ENCODE measurements at regions not wholly inside any gene's neighbourhood (a gene's known extent, or its start where the extent isn't known, plus 50 kb on each side); places are given as distances from the start of the nearest gene placed in this dataset.

DNA sequence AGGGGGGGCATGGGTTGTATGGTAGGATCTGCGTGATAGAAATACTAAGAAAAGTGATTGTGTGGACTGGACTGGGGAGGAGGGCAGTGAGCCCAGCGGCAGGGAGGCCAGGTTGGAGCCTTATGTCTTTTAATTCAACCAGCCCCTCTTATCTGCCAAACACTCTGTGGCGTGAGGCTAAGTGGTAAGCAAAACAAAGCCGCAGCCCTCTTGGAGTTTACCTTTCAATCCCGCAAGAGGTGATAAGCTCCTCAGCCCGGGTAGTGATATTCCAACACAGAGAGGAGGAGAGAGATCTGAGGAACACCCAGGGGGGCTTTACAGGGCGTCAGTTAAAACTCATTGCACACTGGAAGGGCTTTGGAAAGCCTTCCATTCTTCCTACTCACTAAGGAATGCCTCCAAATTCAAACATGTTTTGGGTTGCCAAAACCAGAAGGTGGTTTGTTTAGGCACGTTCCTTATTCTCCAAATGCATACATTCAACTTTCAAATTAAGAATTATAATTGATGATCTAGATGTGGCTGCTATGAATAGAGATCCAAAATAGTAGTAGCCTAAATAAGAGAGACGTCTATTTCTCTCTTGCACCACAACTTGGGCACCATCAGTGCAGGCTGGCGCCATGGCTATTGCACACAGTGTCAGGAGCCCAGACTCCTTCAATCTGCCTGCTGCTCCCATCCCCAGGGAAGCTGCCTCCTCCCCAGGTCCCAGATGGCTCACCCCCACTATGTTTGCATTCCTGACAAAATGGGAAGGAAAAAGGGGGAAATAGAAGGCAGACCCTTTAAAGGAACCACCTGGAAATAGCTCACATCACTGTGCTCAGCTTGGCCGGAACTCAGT lies 75.1 kb upstream of the FSTL4 start:
- TF ChIP-seq, protein P1, sequence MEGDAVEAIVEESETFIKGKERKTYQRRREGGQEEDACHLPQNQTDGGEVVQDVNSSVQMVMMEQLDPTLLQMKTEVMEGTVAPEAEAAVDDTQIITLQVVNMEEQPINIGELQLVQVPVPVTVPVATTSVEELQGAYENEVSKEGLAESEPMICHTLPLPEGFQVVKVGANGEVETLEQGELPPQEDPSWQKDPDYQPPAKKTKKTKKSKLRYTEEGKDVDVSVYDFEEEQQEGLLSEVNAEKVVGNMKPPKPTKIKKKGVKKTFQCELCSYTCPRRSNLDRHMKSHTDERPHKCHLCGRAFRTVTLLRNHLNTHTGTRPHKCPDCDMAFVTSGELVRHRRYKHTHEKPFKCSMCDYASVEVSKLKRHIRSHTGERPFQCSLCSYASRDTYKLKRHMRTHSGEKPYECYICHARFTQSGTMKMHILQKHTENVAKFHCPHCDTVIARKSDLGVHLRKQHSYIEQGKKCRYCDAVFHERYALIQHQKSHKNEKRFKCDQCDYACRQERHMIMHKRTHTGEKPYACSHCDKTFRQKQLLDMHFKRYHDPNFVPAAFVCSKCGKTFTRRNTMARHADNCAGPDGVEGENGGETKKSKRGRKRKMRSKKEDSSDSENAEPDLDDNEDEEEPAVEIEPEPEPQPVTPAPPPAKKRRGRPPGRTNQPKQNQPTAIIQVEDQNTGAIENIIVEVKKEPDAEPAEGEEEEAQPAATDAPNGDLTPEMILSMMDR (IDR thresholded peaks at IDR 0.05; ENCODE audit: control extremely low read depth, extremely low read depth, low read depth, missing control alignments): no peak
- POLR2A ChIA-PET: no interaction called here
- CTCF ChIA-PET: interaction anchor here (0.7 kb wide), 1 partner anchor 182 kb away, joined by 3 read pairs; no protein-coding TSS in a partner anchor
- no peak for DNase-seq (ENCODE audit: extremely low spot score)

DNA sequence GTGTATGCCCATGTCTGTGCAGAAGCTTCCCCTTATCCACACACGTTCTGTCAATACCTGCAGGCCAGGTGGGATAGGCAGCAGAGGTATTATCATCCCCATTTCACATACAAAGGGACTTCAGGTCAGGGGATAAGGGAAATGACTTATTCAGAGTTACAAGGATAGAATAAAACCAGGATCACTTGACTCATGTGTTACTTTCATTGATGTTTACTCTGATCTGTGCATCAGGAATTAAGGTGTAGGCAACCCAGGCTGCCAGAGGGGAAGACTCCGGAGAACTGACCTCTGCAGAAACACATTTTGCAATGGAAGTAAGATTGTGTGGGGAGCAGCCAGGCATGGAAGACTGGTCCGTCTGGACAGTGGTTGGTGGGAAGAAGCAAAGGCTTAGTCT lies 74.2 kb upstream of the FSTL4 start:
- ChIA-PET POLR2A (no interaction called here), CTCF (no interaction called here)
- no peak for DNase-seq (ENCODE audit: extremely low spot score)
- TF ChIP-seq, protein P1 (IDR thresholded peaks at IDR 0.05; ENCODE audit: control extremely low read depth, extremely low read depth, low read depth, missing control alignments): no peak

DNA sequence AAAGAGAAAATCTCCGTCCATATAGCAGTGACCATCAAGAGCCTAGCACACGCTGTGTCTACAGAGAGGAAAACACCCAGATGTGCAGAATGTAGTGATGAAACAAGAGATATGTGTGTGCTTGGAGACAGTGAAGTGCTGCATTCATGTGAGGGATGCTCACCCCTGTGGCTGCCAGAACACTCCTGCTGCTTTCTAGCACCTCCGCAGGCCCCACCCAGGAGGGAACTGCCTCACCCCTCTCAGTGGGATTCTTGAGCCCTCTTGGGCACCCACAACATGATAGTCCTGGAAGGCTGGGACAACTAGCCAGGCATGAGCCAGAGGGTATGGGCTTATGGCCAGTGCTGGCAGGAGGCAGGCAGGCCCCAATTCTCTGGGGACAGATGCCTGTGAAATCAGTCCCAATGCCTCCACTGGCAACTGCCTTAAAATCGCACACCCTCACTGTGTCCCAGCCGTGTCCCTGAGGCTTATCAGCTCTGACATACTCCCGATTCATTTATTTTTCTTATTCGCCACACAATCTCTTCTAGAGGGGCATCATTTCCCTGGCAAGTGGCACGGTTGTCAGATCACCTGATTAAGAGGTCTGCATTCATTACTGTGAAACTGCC lies 73.2 kb upstream of the FSTL4 start:
- TF ChIP-seq, protein P1 (IDR thresholded peaks at IDR 0.05; ENCODE audit: control extremely low read depth, extremely low read depth, low read depth, missing control alignments): no peak
- ChIA-PET POLR2A (no interaction called here), CTCF (interaction anchor here (1.8 kb wide), 1 partner anchor 262 kb away, joined by 4 read pairs; no protein-coding TSS in a partner anchor)
- DNase-seq (ENCODE audit: extremely low spot score): no peak

DNA sequence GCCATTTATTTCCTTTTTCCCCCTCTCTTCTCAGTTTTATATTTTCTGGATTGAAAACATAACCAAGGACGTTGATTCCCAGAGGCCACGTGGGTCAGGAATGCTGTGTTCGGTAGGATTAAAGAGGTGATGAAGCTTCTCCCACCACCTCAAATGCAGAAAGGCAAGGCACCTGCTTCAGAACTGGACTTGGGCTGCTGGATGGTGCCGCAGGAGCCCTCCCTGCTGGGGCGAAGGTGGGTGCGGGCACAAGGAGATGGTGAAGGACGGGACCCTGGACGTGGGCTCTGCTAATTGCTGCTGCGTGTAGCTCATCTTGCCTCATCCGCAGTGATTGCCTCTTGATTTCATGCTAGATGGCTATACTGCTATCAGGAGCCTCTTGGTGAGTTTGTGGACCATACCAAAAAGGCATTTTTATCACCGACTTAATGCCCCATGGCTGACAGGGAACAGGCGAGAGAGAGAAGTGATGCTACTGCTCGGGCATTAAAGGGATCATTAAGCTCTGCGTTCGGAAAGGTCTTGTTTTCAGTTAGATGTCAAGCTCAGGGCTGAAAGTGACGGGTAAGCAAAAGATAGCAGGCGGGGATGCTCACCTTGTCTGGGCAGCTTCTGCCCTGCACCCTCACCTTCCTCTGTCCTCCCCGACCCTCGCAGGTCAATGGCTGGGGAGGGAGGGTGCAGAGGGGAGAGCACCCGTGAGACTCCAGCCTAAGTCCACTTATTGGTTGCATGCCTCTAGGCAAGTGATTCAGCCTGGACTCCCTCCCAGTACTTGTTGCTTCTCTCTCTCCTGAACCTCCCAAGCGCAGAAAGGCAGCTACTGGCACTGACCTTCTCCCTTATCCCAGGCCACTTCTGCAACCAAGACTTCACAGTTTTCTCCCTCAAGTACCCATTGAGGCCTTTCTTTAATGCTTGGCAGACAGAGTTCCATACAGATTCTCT lies 71.6 kb upstream of the FSTL4 start:
- ChIA-PET POLR2A (no interaction called here), CTCF (interaction anchor here (1.8 kb wide), 1 partner anchor 260 kb away, joined by 4 read pairs; no protein-coding TSS in a partner anchor)
- no peak for DNase-seq (ENCODE audit: extremely low spot score)
- TF ChIP-seq, protein P1 (IDR thresholded peaks at IDR 0.05; ENCODE audit: control extremely low read depth, extremely low read depth, low read depth, missing control alignments): no peak

DNA sequence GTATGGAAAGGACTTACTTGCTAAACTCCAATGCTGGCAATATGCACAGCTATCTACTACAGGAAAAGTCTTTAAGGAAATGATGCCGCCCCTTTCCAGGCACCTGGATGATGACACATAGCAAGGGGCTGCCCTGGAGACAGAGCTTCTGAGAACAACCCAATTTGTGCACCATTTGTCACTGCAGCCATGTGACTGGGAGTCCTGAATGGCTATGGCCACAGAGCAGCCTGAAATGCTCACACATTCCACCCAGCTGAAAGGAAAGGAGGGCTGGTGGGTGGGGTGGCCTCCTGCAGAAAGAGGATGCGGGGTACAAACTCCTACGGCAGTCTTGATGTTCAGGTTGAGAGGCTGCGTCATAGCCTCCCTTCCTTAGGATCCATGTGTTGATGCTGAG lies 70.1 kb upstream of the FSTL4 start:
- no peak for DNase-seq (ENCODE audit: extremely low spot score)
- CTCF ChIA-PET: no interaction called here
- TF ChIP-seq, protein P1 (IDR thresholded peaks at IDR 0.05; ENCODE audit: control extremely low read depth, extremely low read depth, low read depth, missing control alignments): no peak
- POLR2A ChIA-PET: interaction anchor here (0.7 kb wide), 1 partner anchor 57 kb away, joined by 3 read pairs; no protein-coding TSS in a partner anchor

DNA sequence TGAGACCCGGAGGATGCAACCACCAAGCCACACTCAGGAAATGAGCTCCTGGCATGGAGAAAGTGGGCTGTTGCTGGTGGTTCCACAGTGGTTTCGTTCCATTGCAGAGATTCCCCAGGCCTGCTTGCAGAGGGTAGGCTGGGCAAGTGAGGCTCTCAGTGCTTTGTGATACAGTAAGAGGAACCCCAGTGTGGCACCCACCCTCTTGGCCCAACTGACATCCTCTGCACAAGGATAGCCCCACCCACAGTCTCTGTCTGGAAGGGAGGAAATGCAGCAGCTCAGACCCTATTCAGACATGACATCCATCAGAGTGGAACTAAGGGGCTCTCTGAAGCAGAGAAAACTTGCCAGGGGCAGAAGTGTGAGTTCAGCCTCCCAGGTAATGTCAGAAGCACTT lies 69.6 kb upstream of the FSTL4 start:
- ChIA-PET CTCF (no interaction called here), POLR2A (interaction anchor here (0.7 kb wide), 1 partner anchor 58 kb away, joined by 3 read pairs; no protein-coding TSS in a partner anchor)
- TF ChIP-seq, protein P1 (IDR thresholded peaks at IDR 0.05; ENCODE audit: control extremely low read depth, extremely low read depth, low read depth, missing control alignments): no peak
- no peak for DNase-seq (ENCODE audit: extremely low spot score)
